A673 (cell line): ENCODE measurements at regions not wholly inside any gene's neighbourhood (a gene's known extent, or its start where the extent isn't known, plus 50 kb on each side); places are given as distances from the start of the nearest gene placed in this dataset.

ENCODE experiments used
- CTCF ChIP-seq: fragments of 300-800, 200-600 bp; sonication (generic); conservative IDR thresholded peaks from 2 replicates; pipeline ENCODE4 v1.5.1; 2017; ENCODE audit warnings: low read depth, mild to moderate bottlenecking, antibody characterized with exemption, low read length, moderate library complexity, mixed read lengths
- EZH2 ChIP-seq: fragments of 200-600 bp; sonication (generic); IDR thresholded peaks from 2 replicates; pipeline ENCODE4 v1.6.1; 2017; ENCODE audit warnings: borderline replicate concordance, low read depth, mild to moderate bottlenecking, mixed read lengths, antibody characterized with exemption, low read length; ENCODE audit not compliant: poor library complexity, severe bottlenecking

DNA sequence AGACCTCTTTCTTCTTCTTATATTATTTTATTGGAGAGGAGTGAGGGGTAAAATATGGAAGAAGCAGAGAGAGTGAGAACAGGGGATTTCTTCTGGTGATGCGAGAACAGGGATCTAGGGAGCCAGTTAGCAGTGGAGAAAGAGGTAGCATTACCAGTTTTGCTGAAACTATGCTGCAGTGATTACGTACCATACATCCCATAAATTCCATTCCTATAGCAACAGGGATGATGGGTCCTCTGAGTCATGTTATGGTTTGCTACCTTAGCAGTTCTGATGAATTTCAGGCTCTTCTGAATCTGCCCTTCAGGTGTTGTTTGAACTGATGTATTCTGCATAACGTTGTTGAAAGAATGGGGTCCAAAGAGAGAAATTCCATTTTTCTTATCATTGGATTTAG lies 625.4 kb upstream of the LRFN5 start:
- no peak for TF ChIP-seq CTCF
- TF ChIP-seq EZH2, result no peak
